ENCODE measurements at regions not wholly inside any gene's neighbourhood (a gene's known extent, or its start where the extent isn't known, plus 50 kb on each side); places are given as distances from the start of the nearest gene placed in this dataset.

- TF ChIP-seq CTCF (IDR thresholded peaks at IDR 0.05): no peak
- TF ChIP-seq POLR2A (IDR thresholded peaks at IDR 0.05): no peak
These were observed 1074.2 kb upstream of the WWC1 start for GRCh38 chr5:167217097-167217743.

Data from thyroid gland (tissue), 4 donors.